Sigmoid colon (tissue), 4 donors: ENCODE measurements at regions not wholly inside any gene's neighbourhood (a gene's known extent, or its start where the extent isn't known, plus 50 kb on each side); places are given as distances from the start of the nearest gene placed in this dataset.

ENCODE experiments used
- CTCF ChIP-seq, 4 experiments: fragments of 450-650 bp in 3 of 4; fragments of 200-600 bp in 1 of 4; IDR thresholded peaks; one replicate each; pipeline ENCODE4 v1.5.1; 2016 to 2019; ENCODE audit warnings: antibody characterized with exemption in 4 of 4, mild to moderate bottlenecking in 3 of 4, moderate library complexity in 2 of 4
- POLR2AphosphoS5 ChIP-seq, 4 donors: sonication (generic); formaldehyde crosslinking; IDR thresholded peaks; one replicate each; pipeline ENCODE4 v1.6.1; 2017; ENCODE audit warnings: antibody characterized with exemption in 4 of 4

DNA sequence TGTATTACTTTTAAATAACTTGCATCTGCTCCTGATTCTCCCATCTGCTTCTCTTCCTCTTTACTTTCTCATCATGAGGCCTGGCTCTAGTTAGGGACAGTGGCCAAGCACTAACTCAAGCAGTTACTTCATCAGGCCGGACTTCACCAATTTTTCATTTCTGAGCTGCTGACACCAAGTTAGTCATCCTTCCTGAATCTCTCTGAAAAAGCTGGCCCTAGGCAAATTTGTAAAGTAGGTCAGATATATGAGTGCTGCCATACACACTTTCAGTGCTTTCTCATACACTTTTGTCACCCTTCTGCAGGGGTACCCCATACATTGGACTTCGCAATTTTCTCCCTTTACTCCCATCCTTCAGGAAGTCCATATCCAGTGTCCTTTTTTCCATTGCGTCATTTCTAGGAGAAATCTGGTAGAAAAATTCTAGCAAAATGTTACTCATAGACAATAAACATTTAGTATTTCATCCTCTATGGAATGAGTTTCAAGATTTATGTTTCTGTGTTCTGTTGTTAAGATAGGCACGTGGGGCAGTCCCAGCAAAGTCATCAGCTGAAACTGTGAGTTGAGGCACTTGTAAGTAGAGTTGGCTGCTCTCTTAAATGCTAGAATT, 276.8 kb upstream of the TMPO start:
- no peak for TF ChIP-seq CTCF (IDR thresholded peaks at IDR 0.05)
- TF ChIP-seq POLR2AphosphoS5 (IDR thresholded peaks at IDR 0.05) = peak in 3 of 4 donors; percentile 19 to 37 (median 29)
